ENCODE measurements at regions not wholly inside any gene's neighbourhood (a gene's known extent, or its start where the extent isn't known, plus 50 kb on each side); places are given as distances from the start of the nearest gene placed in this dataset.

- ATAC-seq (ENCODE audit: insufficient number of reproducible peaks, low FRiP score, low read depth): no peak
- no peak for DNase-seq (ENCODE audit: low spot score)
- Histone ChIP-seq H3K36me3 (no peaks in the 10 kb centered on the region), H3K4me1 (ENCODE audit: control insufficient read depth in 1 of 2, low read depth in 2 of 2) (no peaks in the 10 kb centered on the region), H3K4me3 (peak overlapping the region; percentile 39), H3K9me3 (no peaks in the 10 kb centered on the region), H3K27me3 (replicated peaks; ENCODE audit: insufficient read depth) (no peaks in the 10 kb centered on the region), H3K27ac (no peak overlapping the region)
- TF ChIP-seq CTCF (IDR thresholded peaks at IDR 0.05): no peak
Observed at GRCh38 chrX:42246814-42247213, 323.5 kb upstream of the CASK start.

GRCh38 chrX:42242004-42242403 lies 318.6 kb upstream of the CASK start:
- no peak overlapping the region for H3K4me3 ChIP-seq
- no peaks in the 10 kb centered on the region for H3K4me1 ChIP-seq (ENCODE audit: control insufficient read depth in 1 of 2, low read depth in 2 of 2)
- H3K9me3 ChIP-seq: no peaks in the 10 kb centered on the region
- DNase-seq (ENCODE audit: low spot score) (no peak), ATAC-seq (ENCODE audit: insufficient number of reproducible peaks, low FRiP score, low read depth) (no peak)
- no peaks in the 10 kb centered on the region for H3K36me3 ChIP-seq
- H3K27me3 ChIP-seq (replicated peaks; ENCODE audit: insufficient read depth): no peaks in the 10 kb centered on the region
- H3K27ac ChIP-seq: no peak overlapping the region
- no peak for TF ChIP-seq CTCF (IDR thresholded peaks at IDR 0.05)

GRCh38 chrX:42241421-42241820 lies 318.1 kb upstream of the CASK start:
- no peaks in the 10 kb centered on the region for H3K36me3 ChIP-seq
- H3K9me3 ChIP-seq: no peaks in the 10 kb centered on the region
- TF ChIP-seq CTCF (IDR thresholded peaks at IDR 0.05): no peak
- DNase-seq (ENCODE audit: low spot score): no peak
- no peak for ATAC-seq (ENCODE audit: insufficient number of reproducible peaks, low FRiP score, low read depth)
- H3K4me1 ChIP-seq (ENCODE audit: control insufficient read depth in 1 of 2, low read depth in 2 of 2): no peaks in the 10 kb centered on the region
- H3K4me3 ChIP-seq: no peak overlapping the region
- H3K27me3 ChIP-seq (replicated peaks; ENCODE audit: insufficient read depth): no peaks in the 10 kb centered on the region
- no peak overlapping the region for H3K27ac ChIP-seq

- no peaks in the 10 kb centered on the region for H3K36me3 ChIP-seq
- no peak for TF ChIP-seq CTCF (IDR thresholded peaks at IDR 0.05)
- H3K4me3 ChIP-seq: no peak overlapping the region
- no peak overlapping the region for H3K27ac ChIP-seq
- ATAC-seq (ENCODE audit: insufficient number of reproducible peaks, low FRiP score, low read depth) (no peak), DNase-seq (ENCODE audit: low spot score) (no peak)
- H3K27me3 ChIP-seq (replicated peaks; ENCODE audit: insufficient read depth): no peaks in the 10 kb centered on the region
- H3K9me3 ChIP-seq: no peaks in the 10 kb centered on the region
- H3K4me1 ChIP-seq (ENCODE audit: control insufficient read depth in 1 of 2, low read depth in 2 of 2): no peaks in the 10 kb centered on the region
Observed at GRCh38 chrX:42237956-42238355, 314.6 kb upstream of the CASK start.

- Histone ChIP-seq H3K4me1 (ENCODE audit: control insufficient read depth in 1 of 2, low read depth in 2 of 2) (no peaks in the 10 kb centered on the region), H3K4me3 (no peak overlapping the region), H3K9me3 (no peaks in the 10 kb centered on the region), H3K36me3 (no peaks in the 10 kb centered on the region), H3K27me3 (replicated peaks; ENCODE audit: insufficient read depth) (no peaks in the 10 kb centered on the region), H3K27ac (no peak overlapping the region)
- no peak for DNase-seq (ENCODE audit: low spot score)
- no peak for ATAC-seq (ENCODE audit: insufficient number of reproducible peaks, low FRiP score, low read depth)
- TF ChIP-seq CTCF (IDR thresholded peaks at IDR 0.05): no peak
Observed at GRCh38 chrX:42229533-42229932, 306.2 kb upstream of the CASK start.

Data from thoracic aorta (tissue), 2 donors.